ENCODE measurements at regions not wholly inside any gene's neighbourhood (a gene's known extent, or its start where the extent isn't known, plus 50 kb on each side); places are given as distances from the start of the nearest gene placed in this dataset. TPM values are rescaled to one million over a fixed set of nuclear protein-coding genes. Genes with fewer than 3 reads are reported as not detected.

Small RNA genes in the stretch of these regions (small RNA-seq; reads per million reads assigned to genes)
- gene RN7SKP129 (ENCODE audit: insufficient read depth) = not detected
- not detected for gene RNU6-956P (ENCODE audit: insufficient read depth)

Data from H1 (cell line).